ENCODE measurements at regions not wholly inside any gene's neighbourhood (a gene's known extent, or its start where the extent isn't known, plus 50 kb on each side); places are given as distances from the start of the nearest gene placed in this dataset.
A peak's percentile ranks its signal among the peaks of the same experiment; 100 is the strongest.

DNA sequence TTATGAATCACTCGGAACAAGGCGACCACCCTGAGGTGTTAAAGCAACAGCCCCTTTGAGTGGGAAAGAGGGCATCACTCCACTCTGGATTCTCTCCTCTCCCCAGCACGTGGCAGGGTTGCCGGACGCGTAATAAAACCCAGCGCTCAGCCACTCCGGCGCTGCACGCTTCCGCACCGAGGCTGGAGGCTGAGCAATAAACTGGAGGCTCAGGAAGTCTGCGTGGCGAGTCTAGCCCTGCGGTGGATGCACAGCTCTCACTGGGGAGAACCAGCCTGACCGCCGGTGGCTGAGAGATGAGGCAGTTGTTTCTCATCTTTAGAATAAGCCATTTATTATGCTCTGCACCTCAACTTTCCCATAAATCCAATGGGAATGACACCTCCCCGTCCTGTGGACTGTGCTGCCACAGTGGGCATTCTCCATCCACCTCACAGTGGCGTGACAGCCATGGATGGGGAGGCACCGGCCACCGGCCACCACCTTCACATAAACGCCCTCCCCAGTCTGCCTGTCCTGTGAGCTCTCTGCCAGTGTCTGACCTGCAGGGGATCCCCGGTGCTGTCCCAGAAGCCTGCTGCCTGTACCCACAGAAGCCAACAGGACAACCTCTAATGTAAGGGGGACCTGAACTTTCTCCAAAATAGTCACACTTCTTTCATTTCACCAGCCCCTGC lies 64.2 kb upstream of the GGTLC1 start:
- no peaks in the 10 kb centered on the region for H3K9me3 Mint-ChIP-seq
- TF ChIP-seq, protein P1, sequence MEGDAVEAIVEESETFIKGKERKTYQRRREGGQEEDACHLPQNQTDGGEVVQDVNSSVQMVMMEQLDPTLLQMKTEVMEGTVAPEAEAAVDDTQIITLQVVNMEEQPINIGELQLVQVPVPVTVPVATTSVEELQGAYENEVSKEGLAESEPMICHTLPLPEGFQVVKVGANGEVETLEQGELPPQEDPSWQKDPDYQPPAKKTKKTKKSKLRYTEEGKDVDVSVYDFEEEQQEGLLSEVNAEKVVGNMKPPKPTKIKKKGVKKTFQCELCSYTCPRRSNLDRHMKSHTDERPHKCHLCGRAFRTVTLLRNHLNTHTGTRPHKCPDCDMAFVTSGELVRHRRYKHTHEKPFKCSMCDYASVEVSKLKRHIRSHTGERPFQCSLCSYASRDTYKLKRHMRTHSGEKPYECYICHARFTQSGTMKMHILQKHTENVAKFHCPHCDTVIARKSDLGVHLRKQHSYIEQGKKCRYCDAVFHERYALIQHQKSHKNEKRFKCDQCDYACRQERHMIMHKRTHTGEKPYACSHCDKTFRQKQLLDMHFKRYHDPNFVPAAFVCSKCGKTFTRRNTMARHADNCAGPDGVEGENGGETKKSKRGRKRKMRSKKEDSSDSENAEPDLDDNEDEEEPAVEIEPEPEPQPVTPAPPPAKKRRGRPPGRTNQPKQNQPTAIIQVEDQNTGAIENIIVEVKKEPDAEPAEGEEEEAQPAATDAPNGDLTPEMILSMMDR (IDR thresholded peaks at IDR 0.05) = no peak

DNA sequence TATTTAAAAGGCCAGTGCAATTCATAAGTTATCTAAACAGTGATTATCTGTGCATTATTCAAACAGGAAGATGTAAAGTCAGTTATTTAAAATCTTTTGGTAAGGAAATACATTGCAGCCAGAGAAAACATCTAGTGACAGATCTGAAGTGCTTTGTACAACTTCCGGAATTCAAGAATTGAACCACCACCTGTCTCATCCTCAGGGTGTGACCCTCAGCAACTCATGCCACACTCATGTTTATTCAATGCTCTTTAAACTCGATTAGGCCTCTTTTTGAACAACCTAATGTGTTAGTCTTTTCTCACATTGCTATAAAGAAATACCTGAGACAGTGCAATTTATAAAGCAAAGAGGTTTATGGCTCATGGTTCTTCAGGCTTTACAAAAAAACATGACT lies 62.6 kb upstream of the GGTLC1 start:
- Mint-ChIP-seq H3K4me3 (no peak overlapping the region), H3K36me3 (ENCODE audit: low read depth) (no peaks in the 10 kb centered on the region), H3K27me3 (ENCODE audit: low read depth, poor library complexity) (peaks cover 3% of the 10 kb centered on the region), H3K4me1 (peaks cover 34% of the 10 kb centered on the region), H3K27ac (no peak overlapping the region), H3K9me3 (no peaks in the 10 kb centered on the region)
- TF ChIP-seq, protein P1 (IDR thresholded peaks at IDR 0.05) = no peak
- DNase-seq = no peak

More for the DNA sequence above, 64.2 kb upstream of the GGTLC1 start:
- Mint-ChIP-seq H3K36me3 (ENCODE audit: low read depth) (no peaks in the 10 kb centered on the region), H3K4me3 (no peak overlapping the region), H3K27ac (no peak overlapping the region), H3K27me3 (ENCODE audit: low read depth, poor library complexity) (no peaks in the 10 kb centered on the region), H3K4me1 (peaks cover 34% of the 10 kb centered on the region)
- DNase-seq = no peak

DNA sequence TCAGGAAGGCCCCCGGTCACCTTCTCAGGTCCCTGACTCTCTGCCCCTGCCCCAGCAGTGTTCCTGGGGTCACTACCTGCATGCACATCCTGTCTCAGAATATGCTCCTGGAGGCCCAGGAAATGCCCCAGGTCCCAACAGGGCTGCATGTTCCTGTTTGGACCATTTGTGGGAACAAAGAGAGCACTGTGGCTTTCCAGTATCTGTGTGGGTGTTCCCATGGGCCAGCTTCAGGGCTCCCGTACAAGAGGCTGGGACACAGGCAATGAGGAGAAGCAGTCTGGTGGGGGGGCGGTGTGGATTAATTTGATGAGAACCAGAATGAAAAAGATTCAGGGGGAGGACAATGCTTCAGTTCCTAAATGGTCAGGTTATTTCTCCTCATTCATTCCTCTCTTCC lies 61.5 kb upstream of the GGTLC1 start:
- Mint-ChIP-seq H3K27ac (no peak overlapping the region), H3K9me3 (no peaks in the 10 kb centered on the region), H3K4me3 (no peak overlapping the region), H3K4me1 (peaks cover 34% of the 10 kb centered on the region), H3K36me3 (ENCODE audit: low read depth) (no peaks in the 10 kb centered on the region), H3K27me3 (ENCODE audit: low read depth, poor library complexity) (peaks cover 3% of the 10 kb centered on the region)
- no peak for DNase-seq
- TF ChIP-seq, protein P1 (IDR thresholded peaks at IDR 0.05) = no peak

DNA sequence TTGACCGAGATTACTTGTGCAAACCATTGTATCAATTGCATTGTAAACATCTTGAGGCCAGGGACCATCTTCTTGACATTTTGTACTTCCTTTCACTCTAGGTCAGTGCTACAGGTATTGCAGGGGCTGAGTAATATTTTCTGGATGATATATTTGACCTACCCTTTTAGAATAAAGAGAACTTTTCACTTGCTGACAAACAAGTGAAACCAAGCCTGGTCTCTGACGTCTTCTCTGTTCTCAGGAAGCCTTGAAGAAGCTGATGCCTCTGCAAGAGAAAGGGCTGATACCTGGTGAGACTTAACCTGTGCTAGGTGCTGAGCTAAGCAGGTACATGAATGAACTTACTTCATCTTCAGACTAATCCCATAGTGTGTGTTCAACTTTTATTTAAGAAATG lies 60.5 kb upstream of the GGTLC1 start:
- peaks cover 3% of the 10 kb centered on the region for H3K27me3 Mint-ChIP-seq (ENCODE audit: low read depth, poor library complexity)
- peak overlapping the region; percentile 28 for H3K27ac Mint-ChIP-seq
- H3K9me3 Mint-ChIP-seq = no peaks in the 10 kb centered on the region
- TF ChIP-seq, protein P1 (IDR thresholded peaks at IDR 0.05) = no peak
- H3K4me1 Mint-ChIP-seq = peaks cover 34% of the 10 kb centered on the region
- H3K4me3 Mint-ChIP-seq = no peak overlapping the region
- DNase-seq = no peak
- no peaks in the 10 kb centered on the region for H3K36me3 Mint-ChIP-seq (ENCODE audit: low read depth)

- H3K4me3 Mint-ChIP-seq = no peak overlapping the region
- DNase-seq = no peak
These were observed 59.5 kb upstream of the GGTLC1 start for GRCh38 chr20:24048024-24048611.

More at GRCh38 chr20:24048024-24048611, 59.5 kb upstream of the GGTLC1 start:
- H3K9me3 Mint-ChIP-seq = no peaks in the 10 kb centered on the region
- TF ChIP-seq, protein P1 (IDR thresholded peaks at IDR 0.05) = no peak
- H3K27ac Mint-ChIP-seq = peak overlapping the region; percentile 28
- no peaks in the 10 kb centered on the region for H3K36me3 Mint-ChIP-seq (ENCODE audit: low read depth)
- H3K4me1 Mint-ChIP-seq = peaks cover 32% of the 10 kb centered on the region
- peaks cover 3% of the 10 kb centered on the region for H3K27me3 Mint-ChIP-seq (ENCODE audit: low read depth, poor library complexity)

Measured in nephron progenitor cell (in vitro differentiated cells).